Thoracic aorta (tissue), 2 donors: ENCODE measurements at regions not wholly inside any gene's neighbourhood (a gene's known extent, or its start where the extent isn't known, plus 50 kb on each side); places are given as distances from the start of the nearest gene placed in this dataset.
A peak's percentile ranks its signal among the peaks of the same experiment; 100 is the strongest.

Experiments
- ATAC-seq: fragments of 150-250 bp; one replicate; pipeline ENCODE4 v1.8.0; 2017; ENCODE audit warnings: low read depth; ENCODE audit not compliant: insufficient number of reproducible peaks, low FRiP score
- DNase-seq: peaks from one replicate; pipeline ENCODE4 v3.0.0-alpha.2; 2020; ENCODE audit warnings: low spot score
- H3K27ac ChIP-seq, 2 donors: fragments of 200-600 bp; sonication (generic); 1 replicate in 1 of 2; 2 replicates in 1 of 2; pipeline ENCODE4 v1.5.1; 2016; ENCODE audit warnings: mild to moderate bottlenecking in 2 of 2, moderate library complexity in 2 of 2
- H3K27me3 ChIP-seq: fragments of 200-600 bp; sonication (generic); replicated peaks from 2 replicates; pipeline ENCODE4 v1.6.0; 2016; ENCODE audit warnings: mild to moderate bottlenecking; ENCODE audit not compliant: insufficient read depth
- H3K36me3 ChIP-seq: fragments of 200-600 bp; sonication (generic); one replicate; pipeline ENCODE4 v1.5.1; 2016
- H3K4me1 ChIP-seq, 2 donors: fragments of 200-600 bp; sonication (generic); 1 replicate in 1 of 2; 2 replicates in 1 of 2; pipeline versions ENCODE4 v1.5.1 to v1.6.0; 2016; ENCODE audit warnings: low read depth in 2 of 2, mild to moderate bottlenecking in 1 of 2; ENCODE audit not compliant: control insufficient read depth in 1 of 2
- H3K4me3 ChIP-seq: fragments of 200-600 bp; sonication (generic); 2 replicates; pipeline ENCODE4 v1.5.1; 2016; ENCODE audit warnings: mild to moderate bottlenecking
- H3K9me3 ChIP-seq: fragments of 200-600 bp; sonication (generic); 2 replicates; pipeline ENCODE4 v1.5.1; 2016
- TF ChIP-seq, protein P1 (sequence below): fragments of 200-600 bp; sonication (generic); IDR thresholded peaks from one replicate; pipeline ENCODE4 v1.5.1; 2019; ENCODE audit warnings: antibody characterized with exemption

DNA sequence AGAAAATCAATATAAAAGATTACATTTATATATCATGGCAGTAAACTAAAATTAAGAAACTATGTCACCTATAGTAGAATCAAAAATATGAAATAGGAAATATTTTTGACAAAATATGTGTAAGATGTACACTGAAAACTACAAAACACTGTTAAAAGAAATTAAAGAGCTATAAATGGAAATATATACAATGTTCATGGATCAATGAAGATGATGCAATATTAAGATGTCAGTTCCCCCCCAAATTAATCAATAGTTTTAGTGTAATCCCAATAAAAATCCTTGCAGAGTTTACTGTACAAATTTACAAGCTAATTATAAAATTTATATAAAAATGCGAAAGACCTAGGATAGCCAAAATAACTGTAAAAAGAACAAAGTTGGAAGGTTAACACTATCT is 173.0 kb upstream of the ADRA1B start:
- peaks cover 0 to under 1% of the 10 kb centered on the region in 2 donors for H3K4me1 ChIP-seq
- no peaks in the 10 kb centered on the region for H3K36me3 ChIP-seq
- ATAC-seq (no peak), DNase-seq (no peak)
- no peak overlapping the region for H3K4me3 ChIP-seq
- H3K9me3 ChIP-seq = no peaks in the 10 kb centered on the region
- no peaks in the 10 kb centered on the region for H3K27me3 ChIP-seq
- no peak overlapping the region for H3K27ac ChIP-seq
- TF ChIP-seq, protein P1, sequence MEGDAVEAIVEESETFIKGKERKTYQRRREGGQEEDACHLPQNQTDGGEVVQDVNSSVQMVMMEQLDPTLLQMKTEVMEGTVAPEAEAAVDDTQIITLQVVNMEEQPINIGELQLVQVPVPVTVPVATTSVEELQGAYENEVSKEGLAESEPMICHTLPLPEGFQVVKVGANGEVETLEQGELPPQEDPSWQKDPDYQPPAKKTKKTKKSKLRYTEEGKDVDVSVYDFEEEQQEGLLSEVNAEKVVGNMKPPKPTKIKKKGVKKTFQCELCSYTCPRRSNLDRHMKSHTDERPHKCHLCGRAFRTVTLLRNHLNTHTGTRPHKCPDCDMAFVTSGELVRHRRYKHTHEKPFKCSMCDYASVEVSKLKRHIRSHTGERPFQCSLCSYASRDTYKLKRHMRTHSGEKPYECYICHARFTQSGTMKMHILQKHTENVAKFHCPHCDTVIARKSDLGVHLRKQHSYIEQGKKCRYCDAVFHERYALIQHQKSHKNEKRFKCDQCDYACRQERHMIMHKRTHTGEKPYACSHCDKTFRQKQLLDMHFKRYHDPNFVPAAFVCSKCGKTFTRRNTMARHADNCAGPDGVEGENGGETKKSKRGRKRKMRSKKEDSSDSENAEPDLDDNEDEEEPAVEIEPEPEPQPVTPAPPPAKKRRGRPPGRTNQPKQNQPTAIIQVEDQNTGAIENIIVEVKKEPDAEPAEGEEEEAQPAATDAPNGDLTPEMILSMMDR = no peak

DNA sequence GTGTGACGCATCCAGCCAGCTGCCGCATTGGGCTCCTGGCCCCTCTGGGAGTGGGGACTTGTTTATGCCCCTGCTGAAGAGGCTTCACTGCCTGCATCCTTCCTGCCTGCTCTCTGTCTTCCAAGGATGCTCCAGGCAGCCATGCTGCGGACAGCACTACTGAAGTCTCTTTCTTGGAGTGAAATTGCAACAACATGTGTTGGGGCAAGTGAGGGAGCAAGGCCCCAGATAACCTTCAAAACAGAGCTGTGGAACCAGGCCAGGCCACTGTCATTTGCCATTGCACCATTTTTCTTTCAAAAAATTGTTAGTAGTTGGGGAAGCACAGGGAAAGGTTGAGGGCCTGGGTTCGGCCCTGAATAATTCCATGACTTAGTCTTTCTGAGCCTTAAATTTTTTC is 169.6 kb upstream of the ADRA1B start:
- Histone ChIP-seq H3K4me3 (no peak overlapping the region), H3K9me3 (no peaks in the 10 kb centered on the region), H3K4me1 (peaks cover 13 to 19% of the 10 kb centered on the region in 2 donors), H3K36me3 (no peaks in the 10 kb centered on the region), H3K27me3 (no peaks in the 10 kb centered on the region), H3K27ac (no peak overlapping the region)
- TF ChIP-seq, protein P1 = no peak
- DNase-seq (no peak), ATAC-seq (no peak)

DNA sequence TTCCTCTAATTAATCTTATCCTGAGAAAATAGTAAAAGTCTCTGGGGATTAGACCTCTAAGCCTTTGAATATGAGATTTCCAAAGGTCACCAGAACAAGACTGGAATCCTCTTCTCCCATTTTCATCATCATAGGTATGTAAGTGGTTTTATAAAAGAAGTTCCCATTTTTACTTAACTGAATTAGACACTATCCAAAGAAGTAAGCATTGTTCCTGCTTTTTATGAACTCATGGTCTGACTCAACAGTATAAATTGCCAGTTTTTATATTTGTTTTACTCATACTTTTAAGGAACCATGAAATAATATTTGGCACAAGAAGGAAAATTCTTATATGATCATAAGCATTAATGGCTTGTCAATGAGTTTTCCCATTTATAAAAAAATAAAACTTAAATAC is 167.1 kb upstream of the ADRA1B start:
- Histone ChIP-seq H3K4me3 (no peak overlapping the region), H3K27ac (peak overlapping the region; percentile 42 to 52), H3K4me1 (peaks cover 17 to 40% of the 10 kb centered on the region in 2 donors), H3K9me3 (no peaks in the 10 kb centered on the region), H3K36me3 (no peaks in the 10 kb centered on the region), H3K27me3 (no peaks in the 10 kb centered on the region)
- TF ChIP-seq, protein P1 = no peak
- ATAC-seq (no peak), DNase-seq (no peak)

DNA sequence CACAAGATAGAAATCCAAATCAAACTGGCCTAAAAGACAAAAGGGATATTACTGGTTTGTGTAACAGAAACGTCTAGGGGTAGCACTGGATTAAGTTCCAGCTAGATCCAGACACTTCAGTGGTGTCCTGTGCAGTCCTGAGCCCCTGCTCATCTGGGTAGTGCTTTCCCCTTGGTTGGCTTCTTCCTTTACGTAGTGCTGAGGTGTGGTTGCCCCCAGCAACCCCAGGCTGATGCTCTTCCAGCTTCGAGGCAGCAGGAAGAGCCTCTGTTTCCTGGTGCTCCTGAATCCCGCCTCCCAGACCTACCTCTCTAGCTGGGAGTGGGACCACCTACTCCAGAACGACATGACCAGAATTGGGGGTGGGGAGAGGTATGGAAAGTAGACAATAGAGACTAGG is 166.1 kb upstream of the ADRA1B start:
- Histone ChIP-seq H3K9me3 (no peaks in the 10 kb centered on the region), H3K4me3 (no peak overlapping the region), H3K27me3 (no peaks in the 10 kb centered on the region), H3K36me3 (no peaks in the 10 kb centered on the region), H3K27ac (peak overlapping the region; percentile 25 to 52), H3K4me1 (peaks cover 17 to 50% of the 10 kb centered on the region in 2 donors)
- ATAC-seq = no peak
- TF ChIP-seq, protein P1 = no peak
- DNase-seq = no peak

DNA sequence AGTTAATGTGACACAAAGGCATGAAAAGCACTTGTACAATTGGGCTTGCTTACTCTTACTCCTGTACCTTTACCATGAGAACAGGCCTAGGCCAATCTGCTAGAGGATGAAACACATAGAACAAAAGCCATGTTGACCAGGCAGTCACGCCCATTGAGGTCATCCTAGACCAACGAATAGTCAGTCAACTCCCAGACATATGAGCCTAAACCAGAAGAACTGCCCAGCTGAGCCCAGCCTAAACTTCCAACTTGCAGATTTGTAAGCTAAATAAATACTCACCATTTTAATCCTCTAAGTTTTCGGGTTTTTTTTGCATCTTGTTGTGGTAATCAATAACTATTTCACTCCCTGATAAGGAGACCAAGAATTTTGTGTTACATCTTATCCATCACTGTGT is 164.8 kb upstream of the ADRA1B start:
- ATAC-seq (no peak), DNase-seq (no peak)
- Histone ChIP-seq H3K4me3 (no peak overlapping the region), H3K36me3 (no peaks in the 10 kb centered on the region), H3K4me1 (peaks cover 17 to 63% of the 10 kb centered on the region in 2 donors), H3K27me3 (no peaks in the 10 kb centered on the region), H3K27ac (peak overlapping the region; percentile 82 to 84), H3K9me3 (no peaks in the 10 kb centered on the region)
- TF ChIP-seq, protein P1 = no peak
